Stimulated activated CD4-positive, alpha-beta T cell treated with anti-CD3 and anti-CD28 coated beads, Interleukin-15, amount 100 ng/mL, for 48 hours (primary cell): ENCODE measurements at regions not wholly inside any gene's neighbourhood (a gene's known extent, or its start where the extent isn't known, plus 50 kb on each side); places are given as distances from the start of the nearest gene placed in this dataset.
A peak's percentile ranks its signal among the peaks of the same experiment; 100 is the strongest.
"Not testable (repeated sequence)": the region's sequence is repeated elsewhere in the genome, so short reads cannot be mapped to it uniquely, and the experiment has no call there.

Experiments used
- DNase-seq, 2 donors: peaks; one replicate each; pipeline ENCODE4 v3.0.0-alpha.2; 2020; ENCODE audit warnings: low read depth in 2 of 2

DNA sequence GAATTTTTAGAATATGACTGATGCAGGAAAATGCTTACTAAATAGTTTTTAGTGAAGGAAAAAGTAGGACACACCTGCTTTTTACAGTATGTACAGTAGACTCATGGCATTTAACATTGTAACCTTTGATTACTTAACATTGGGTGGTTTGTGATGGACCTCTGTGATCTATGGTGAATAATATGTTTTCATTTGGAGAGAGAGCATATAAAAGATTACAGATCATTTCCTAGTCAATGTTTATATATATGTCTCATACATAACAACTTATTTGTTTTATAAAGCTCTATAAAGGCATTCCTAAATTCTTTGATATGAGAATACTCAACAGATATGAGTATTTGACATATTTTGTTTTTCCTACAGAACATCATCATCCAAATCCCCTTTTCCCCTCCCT lies 129.3 kb upstream of the PDE7B start:
- DNase-seq: no peak

- peak in 1 of 2 donors; percentile 2 for DNase-seq
Measured at GRCh38 chr6:135722679-135723078, 128.8 kb upstream of the PDE7B start.

- DNase-seq: no peak
Measured at GRCh38 chr6:135728589-135728988, 122.9 kb upstream of the PDE7B start.

- DNase-seq: no peak
Measured at GRCh38 chr6:135731116-135731515, 120.4 kb upstream of the PDE7B start.

DNA sequence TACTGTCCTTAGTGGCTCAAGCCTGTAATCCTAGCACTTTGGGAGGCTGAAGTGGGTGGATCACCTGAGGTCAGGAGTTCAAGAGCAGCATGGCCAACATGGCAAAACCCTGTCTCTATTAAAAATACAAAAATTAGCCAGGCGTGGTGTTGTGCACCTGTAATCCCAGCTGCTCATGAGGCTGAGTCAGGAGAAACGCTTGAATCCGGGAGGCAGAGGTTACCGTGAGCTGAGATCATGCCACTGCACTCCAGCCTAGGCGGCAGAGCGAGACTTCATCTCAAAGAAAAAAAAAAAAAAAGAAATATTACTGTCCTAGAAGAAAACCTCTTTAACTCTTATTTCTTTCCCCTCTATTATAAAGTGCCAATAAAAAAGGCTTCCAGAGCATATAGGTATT lies 115.2 kb upstream of the PDE7B start:
- not testable (repeated sequence) for DNase-seq

DNA sequence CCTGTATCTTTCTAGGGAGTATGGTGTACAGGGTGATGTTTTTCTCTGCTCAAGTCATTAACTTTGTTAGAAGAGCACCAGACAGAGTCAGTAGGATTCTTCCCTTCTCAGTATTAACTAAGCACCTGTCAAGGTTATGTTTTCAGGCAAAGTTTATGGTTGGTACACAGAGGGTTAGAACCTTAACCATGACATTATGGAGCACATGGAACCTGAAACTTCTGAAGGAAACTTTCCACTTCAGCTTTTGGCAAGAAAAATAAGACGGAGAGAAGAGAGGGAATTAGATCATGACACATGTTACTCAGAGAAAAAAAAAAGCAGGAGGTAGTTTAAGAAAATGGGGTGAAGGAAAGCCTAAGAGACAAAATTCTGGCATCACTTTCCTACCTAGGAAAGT lies 112.9 kb upstream of the PDE7B start:
- no peak for DNase-seq

GRCh38 chr6:135739288-135739687 lies 112.2 kb upstream of the PDE7B start:
- no peak for DNase-seq

DNA sequence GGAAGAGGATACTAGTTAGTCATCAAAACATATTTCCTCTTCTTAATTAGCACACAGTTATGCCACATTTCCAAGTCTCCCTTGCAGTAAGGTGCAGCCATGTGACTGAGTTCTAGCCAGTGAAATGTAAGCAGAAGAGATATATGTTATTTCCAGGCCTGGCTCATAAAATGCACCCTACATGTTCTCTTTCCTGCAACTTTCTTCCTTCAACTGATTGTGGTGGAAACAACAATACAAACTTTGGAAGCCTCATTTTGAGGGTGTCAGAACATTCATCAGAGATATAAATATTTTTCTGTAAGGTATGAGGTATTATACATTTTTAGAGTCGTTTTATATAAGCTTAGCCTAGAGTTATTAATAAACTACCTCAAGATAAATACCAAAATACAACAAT lies 110.9 kb upstream of the PDE7B start:
- no peak for DNase-seq

DNA sequence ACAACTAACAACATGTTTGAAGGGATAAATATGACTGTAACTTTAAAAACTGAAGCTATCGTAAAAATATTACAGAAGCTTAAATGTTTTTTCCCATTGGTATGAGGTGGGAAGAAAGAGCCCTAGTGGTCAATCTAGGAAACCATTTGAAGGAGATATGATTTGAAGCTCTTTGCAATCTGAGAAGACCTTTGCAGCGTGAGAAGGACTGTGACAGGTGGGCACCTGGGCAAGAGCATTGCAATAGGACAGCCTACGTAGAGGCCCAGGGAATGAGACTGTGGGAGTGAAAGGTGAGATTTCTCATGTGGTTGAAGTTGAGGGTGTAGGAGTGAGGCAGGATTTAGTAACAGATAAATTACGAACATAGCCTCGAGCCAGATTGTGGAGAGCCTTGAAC lies 108.0 kb upstream of the PDE7B start:
- DNase-seq: no peak

DNA sequence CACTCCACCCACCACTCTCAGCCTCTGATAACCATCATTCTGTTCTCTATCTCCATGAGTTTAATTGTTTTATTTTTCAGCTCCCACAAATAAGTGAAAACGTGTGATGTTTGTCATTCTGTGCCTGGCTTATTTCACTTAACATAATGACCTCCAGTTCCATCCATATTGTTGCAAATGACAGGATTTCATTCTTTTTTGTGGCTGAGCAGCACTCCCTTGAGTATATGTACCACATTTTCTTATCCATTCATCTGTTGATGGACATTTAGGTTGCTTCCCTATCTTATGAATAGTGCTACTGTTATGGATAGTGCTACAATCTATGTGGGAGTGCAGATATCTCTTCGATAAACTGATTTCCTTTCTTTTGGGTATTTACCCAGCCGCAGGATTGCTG lies 103.3 kb upstream of the PDE7B start:
- DNase-seq: no peak

- DNase-seq: no peak
Measured at GRCh38 chr6:135750081-135750480, 101.4 kb upstream of the PDE7B start.

DNA sequence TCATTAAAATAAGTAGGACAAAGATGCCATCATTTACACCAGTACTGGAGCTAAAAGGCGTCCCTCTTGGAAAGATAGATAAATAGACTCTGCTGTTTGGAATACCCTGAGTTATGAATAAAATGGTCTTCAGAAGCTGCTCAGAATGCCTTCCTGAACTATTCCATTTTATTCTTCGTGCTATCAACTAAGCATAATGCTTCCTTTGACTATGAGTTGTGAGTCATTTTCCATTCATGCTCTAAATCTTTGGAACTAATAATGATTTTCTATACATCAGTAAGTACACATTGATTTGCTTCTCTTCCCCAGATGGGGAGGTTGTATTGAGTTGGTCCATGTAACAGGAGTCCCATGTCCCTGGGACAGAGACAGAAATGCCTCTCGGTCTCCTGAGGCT lies 98.3 kb upstream of the PDE7B start:
- no peak for DNase-seq

GRCh38 chr6:135759831-135760230 lies 91.7 kb upstream of the PDE7B start:
- no peak for DNase-seq

DNA sequence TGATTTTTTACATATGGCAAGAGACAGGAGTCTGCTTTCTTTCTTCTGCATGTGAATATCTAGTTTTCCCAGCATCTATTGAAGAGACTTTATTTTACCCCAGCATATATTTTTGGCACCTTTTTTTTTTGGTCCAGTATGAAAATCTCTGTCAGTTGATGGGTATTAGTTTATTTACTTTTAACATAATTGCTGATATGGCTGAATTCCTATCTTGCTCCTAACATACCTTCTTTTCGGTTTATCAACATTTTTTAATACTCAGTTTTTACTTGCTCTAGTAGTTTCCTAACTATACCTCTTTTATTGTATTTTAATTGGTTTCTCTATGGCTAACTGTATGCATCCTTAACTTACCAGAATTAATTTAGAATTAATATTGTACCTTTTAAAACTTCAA lies 77.5 kb upstream of the PDE7B start:
- no peak for DNase-seq

DNA sequence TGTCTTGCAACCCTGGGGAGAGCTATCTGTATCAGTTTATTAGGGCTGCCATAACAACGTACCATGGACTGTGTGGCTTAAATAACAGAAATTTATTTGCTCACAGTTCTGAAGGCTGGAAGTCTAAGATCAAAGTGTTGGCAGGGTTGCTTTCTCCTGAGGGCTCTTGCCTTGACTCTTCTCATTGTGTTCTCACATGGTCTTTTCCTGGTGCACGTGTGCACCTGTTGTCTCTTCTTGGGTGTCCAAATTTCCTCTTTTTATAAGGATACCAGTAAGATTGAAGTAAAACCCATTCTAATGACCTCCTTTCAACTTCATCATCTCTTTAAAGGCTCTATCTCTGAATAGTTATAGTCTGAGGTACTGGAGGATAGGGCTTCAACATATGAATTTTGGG lies 72.3 kb upstream of the PDE7B start:
- no peak for DNase-seq

- no peak for DNase-seq
Measured at GRCh38 chr6:135780326-135780725, 71.2 kb upstream of the PDE7B start.

DNA sequence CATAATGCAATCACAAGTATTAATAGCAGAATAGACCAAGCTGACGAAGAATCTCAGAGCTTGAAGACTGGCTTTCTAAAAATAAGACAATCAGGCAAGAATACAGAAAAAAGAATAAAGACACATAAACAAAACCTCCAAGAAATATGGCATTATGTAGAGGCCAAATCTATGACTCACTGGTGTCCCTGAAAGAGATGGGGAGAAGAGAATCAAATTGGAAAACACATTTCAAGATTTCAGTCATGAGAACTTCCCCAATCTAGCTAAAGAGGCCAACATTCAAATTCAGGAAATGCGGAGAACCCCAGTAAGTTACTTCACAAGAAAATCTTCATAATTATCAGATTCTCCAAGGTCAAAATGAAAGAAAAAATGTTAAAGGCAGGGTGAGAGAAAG lies 69.0 kb upstream of the PDE7B start:
- DNase-seq: no peak

GRCh38 chr6:135784507-135784906 lies 67.0 kb upstream of the PDE7B start:
- no peak for DNase-seq

GRCh38 chr6:135789375-135790050 lies 62.0 kb upstream of the PDE7B start:
- no peak for DNase-seq

GRCh38 chr6:135791441-135791840 lies 60.1 kb upstream of the PDE7B start:
- no peak for DNase-seq

DNA sequence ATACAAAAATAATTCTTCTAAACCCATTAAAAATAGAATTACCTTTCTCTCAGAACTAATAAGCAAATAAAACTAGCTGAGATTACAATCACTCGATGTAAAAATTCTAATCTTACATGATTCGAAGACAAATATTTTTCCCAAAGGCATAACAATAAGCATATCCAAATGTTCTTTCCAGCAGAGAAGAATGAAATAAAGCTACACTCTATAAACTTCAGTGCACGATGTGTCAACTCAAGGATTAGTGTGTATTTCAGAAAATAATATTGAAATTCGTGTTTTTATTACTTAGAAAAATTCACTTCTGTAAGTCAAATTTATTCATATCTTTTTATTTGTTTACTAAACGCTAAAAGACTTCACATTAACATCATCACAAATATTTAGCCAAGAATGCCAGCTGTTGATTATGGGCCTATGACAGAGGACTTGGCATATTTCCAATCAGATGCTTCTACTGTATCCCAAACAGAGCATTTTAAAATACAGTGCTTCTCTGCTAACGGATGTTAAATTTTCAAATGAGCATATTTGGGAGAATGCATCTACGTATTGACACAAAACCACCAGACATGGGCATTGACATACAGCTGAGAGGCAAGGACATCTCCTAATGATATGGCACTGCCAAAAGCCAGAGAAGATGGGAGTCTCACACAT lies 54.7 kb upstream of the PDE7B start:
- DNase-seq: no peak

GRCh38 chr6:135797361-135797760 lies 54.1 kb upstream of the PDE7B start:
- DNase-seq: no peak

DNA sequence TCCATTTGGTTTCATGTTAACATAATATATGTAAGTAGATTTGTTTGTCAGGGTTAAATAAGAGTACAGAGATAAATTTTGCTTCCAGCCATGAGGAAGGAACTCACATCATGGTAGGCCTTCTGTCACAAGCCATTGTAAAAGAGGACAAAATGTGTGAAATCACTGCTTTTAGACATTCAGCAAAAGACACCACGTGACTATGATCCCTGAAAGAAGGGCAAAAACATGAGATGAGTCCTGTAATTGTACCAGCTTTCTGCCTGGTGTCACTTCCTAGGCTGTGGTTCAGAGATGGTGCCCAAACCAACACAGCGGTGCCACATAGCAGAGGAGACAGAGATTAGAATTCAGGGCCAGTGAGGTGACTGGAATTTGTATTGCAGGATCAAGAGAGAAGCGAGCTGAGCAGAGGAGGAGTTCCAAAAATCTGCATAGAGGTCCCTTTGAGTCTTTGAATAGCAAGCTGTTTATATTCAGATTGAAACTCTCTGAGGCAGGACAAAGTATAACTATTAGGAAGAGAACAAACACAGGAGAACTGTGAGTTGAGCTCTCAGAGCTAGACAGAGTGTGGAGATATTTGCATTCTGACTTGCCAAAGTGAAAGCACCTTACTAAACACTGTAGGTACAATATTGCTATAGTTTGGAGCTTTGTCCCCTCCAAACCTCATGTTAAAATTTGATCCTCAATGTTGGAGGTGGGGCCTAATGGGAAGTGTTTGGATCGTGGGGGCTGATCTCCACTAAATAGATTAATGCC lies 52.6 kb upstream of the PDE7B start:
- DNase-seq: no peak
